ENCODE measurements at regions not wholly inside any gene's neighbourhood (a gene's known extent, or its start where the extent isn't known, plus 50 kb on each side); places are given as distances from the start of the nearest gene placed in this dataset.
A peak's percentile ranks its signal among the peaks of the same experiment; 100 is the strongest.

GRCh38 chr5:58258984-58259684 is 200.8 kb downstream of the PLK2 start:
- Histone ChIP-seq H3F3A (ENCODE audit: insufficient read depth, low read length) (no peaks in the 10 kb centered on the region), H3K36me3 (replicated peaks; ENCODE audit: insufficient read depth, low read length) (no peaks in the 10 kb centered on the region), H3K9ac (ENCODE audit: low read length) (no peak overlapping the region), H4K20me1 (ENCODE audit: insufficient read depth, low read length) (no peaks in the 10 kb centered on the region), H2AFZ (ENCODE audit: low read length) (0 out of 2 replicates have a peak overlapping the region, but pooled peaks have one; percentile 0), H3K9me3 (replicated peaks; ENCODE audit: insufficient read depth, low read length) (no peaks in the 10 kb centered on the region), H3K4me2 (ENCODE audit: low read depth, low read length) (0 out of 2 replicates have a peak overlapping the region, but pooled peaks have one; percentile 7), H3K27ac (ENCODE audit: low read length) (no peak overlapping the region), H3K79me2 (ENCODE audit: low read length) (no peaks in the 10 kb centered on the region), H3K9me2 (replicated peaks; ENCODE audit: insufficient read depth, low read length) (no peaks in the 10 kb centered on the region; the same call in 1 of the 2 replicates), H3K4me3 (ENCODE audit: low read length) (no peak overlapping the region), H3K4me1 (ENCODE audit: low read length) (peaks cover 3% of the 10 kb centered on the region; the same call in 1 of the 2 replicates), H3K27me3 (replicated peaks; ENCODE audit: insufficient read depth, low read length) (no peaks in the 10 kb centered on the region)
- DNase-seq, result no peak
- TF ChIP-seq EZH2 (optimal IDR thresholded peaks at IDR 0.05; ENCODE audit: low read depth, low read length) (no peak), EZH2phosphoT487 (IDR thresholded peaks at IDR 0.05; ENCODE audit: low read length) (no peak), CTCF (IDR thresholded peaks at IDR 0.05; ENCODE audit: low read length) (no peak)

- TF ChIP-seq EZH2phosphoT487 (IDR thresholded peaks at IDR 0.05; ENCODE audit: low read length) (no peak), CTCF (IDR thresholded peaks at IDR 0.05; ENCODE audit: low read length) (no peak), EZH2 (optimal IDR thresholded peaks at IDR 0.05; ENCODE audit: low read depth, low read length) (no peak)
- no peak overlapping the region for H3K27ac ChIP-seq (ENCODE audit: low read length)
- H3K4me2 ChIP-seq (ENCODE audit: low read depth, low read length), result no peak overlapping the region
- H3F3A ChIP-seq (ENCODE audit: insufficient read depth, low read length), result no peaks in the 10 kb centered on the region
- no peaks in the 10 kb centered on the region for H3K27me3 ChIP-seq (replicated peaks; ENCODE audit: insufficient read depth, low read length)
- no peaks in the 10 kb centered on the region for H4K20me1 ChIP-seq (ENCODE audit: insufficient read depth, low read length)
- H3K9me3 ChIP-seq (replicated peaks; ENCODE audit: insufficient read depth, low read length), result no peaks in the 10 kb centered on the region
- H3K4me1 ChIP-seq (ENCODE audit: low read length), result no peaks in the 10 kb centered on the region
- no peak overlapping the region for H2AFZ ChIP-seq (ENCODE audit: low read length)
- DNase-seq, result no peak
- H3K79me2 ChIP-seq (ENCODE audit: low read length), result no peaks in the 10 kb centered on the region
- H3K36me3 ChIP-seq (replicated peaks; ENCODE audit: insufficient read depth, low read length), result no peaks in the 10 kb centered on the region
- H3K9ac ChIP-seq (ENCODE audit: low read length), result no peak overlapping the region
- no peaks in the 10 kb centered on the region; the same call in 1 of the 2 replicates for H3K9me2 ChIP-seq (replicated peaks; ENCODE audit: insufficient read depth, low read length)
- H3K4me3 ChIP-seq (ENCODE audit: low read length), result no peak overlapping the region
Observed at GRCh38 chr5:58255970-58256369, 203.9 kb downstream of the PLK2 start.

- DNase-seq, result no peak
- Histone ChIP-seq H3K4me2 (ENCODE audit: low read depth, low read length) (no peak overlapping the region), H3K4me1 (ENCODE audit: low read length) (no peaks in the 10 kb centered on the region), H3K27ac (ENCODE audit: low read length) (no peak overlapping the region), H3K4me3 (ENCODE audit: low read length) (no peak overlapping the region), H3K9me3 (replicated peaks; ENCODE audit: insufficient read depth, low read length) (no peaks in the 10 kb centered on the region), H3K79me2 (ENCODE audit: low read length) (no peaks in the 10 kb centered on the region), H3K27me3 (replicated peaks; ENCODE audit: insufficient read depth, low read length) (no peaks in the 10 kb centered on the region), H2AFZ (ENCODE audit: low read length) (no peak overlapping the region), H3K9ac (ENCODE audit: low read length) (no peak overlapping the region), H3K9me2 (replicated peaks; ENCODE audit: insufficient read depth, low read length) (no peaks in the 10 kb centered on the region; the same call in 1 of the 2 replicates), H4K20me1 (ENCODE audit: insufficient read depth, low read length) (no peaks in the 10 kb centered on the region), H3F3A (ENCODE audit: insufficient read depth, low read length) (no peaks in the 10 kb centered on the region), H3K36me3 (replicated peaks; ENCODE audit: insufficient read depth, low read length) (no peaks in the 10 kb centered on the region)
- TF ChIP-seq CTCF (IDR thresholded peaks at IDR 0.05; ENCODE audit: low read length) (no peak), EZH2 (optimal IDR thresholded peaks at IDR 0.05; ENCODE audit: low read depth, low read length) (no peak), EZH2phosphoT487 (IDR thresholded peaks at IDR 0.05; ENCODE audit: low read length) (no peak)
Observed at GRCh38 chr5:58255386-58255785, 204.5 kb downstream of the PLK2 start.

Data from MM.1S (cell line).